GM21528 (cell line): ENCODE measurements at regions not wholly inside any gene's neighbourhood (a gene's known extent, or its start where the extent isn't known, plus 50 kb on each side); places are given as distances from the start of the nearest gene placed in this dataset.

Experiments used
- ATAC-seq: cut with Tn5 transposase; IDR thresholded peaks from one replicate; pipeline ENCODE4 v1.9.1; 2021; ENCODE audit warnings: mild to moderate bottlenecking, moderate library complexity; ENCODE audit not compliant: unreplicated experiment, low FRiP score

GRCh38 chr6:2507016-2507415 lies 243.7 kb downstream of the MYLK4 start:
- no peak for ATAC-seq

DNA sequence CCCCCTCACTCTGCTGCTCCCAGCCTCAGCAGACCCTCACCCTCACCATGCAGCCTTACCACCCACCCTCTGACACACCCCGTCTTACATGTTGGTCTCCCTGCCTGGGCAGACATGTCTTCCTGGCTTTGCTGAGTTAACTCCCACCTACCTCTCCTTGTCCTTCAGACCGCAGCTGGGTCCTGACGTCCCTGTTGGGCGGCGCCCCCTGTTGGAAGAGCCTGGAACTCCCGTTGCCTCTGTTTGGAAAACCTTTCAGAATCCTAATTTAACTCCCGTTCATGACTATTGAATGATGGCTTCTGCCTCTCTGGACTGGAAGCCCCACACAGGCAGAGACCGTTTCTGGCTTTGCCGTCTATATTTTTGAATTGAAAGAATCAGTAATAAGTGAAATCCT lies 245.1 kb downstream of the MYLK4 start:
- ATAC-seq = no peak

DNA sequence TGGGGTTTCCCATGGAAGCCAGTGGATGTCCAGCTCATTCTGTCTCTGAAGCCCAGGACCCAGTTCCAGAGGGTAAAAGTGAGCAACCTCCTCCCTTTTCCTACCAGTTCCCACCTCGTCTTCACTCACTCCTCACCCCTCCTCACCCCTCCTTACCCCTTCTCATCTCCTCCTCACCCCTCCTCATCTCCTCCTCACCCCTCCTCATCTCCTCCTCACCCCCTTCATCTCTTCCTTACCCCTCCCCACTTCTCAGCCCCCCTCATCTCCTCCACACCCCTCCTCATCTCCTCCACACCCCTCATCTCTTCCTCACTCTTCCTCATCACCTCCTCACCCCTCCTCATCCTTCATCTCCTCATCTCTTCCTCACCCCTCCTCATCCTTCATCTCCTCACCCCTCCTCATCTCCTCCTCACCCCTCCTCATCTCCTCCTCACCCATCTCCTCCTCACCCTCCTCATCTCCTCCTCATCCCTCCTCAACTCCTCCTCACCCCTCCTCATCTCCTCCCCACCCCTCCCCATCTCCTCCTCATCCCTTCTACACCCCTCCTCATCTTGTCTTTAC lies 246.1 kb downstream of the MYLK4 start:
- no peak for ATAC-seq

DNA sequence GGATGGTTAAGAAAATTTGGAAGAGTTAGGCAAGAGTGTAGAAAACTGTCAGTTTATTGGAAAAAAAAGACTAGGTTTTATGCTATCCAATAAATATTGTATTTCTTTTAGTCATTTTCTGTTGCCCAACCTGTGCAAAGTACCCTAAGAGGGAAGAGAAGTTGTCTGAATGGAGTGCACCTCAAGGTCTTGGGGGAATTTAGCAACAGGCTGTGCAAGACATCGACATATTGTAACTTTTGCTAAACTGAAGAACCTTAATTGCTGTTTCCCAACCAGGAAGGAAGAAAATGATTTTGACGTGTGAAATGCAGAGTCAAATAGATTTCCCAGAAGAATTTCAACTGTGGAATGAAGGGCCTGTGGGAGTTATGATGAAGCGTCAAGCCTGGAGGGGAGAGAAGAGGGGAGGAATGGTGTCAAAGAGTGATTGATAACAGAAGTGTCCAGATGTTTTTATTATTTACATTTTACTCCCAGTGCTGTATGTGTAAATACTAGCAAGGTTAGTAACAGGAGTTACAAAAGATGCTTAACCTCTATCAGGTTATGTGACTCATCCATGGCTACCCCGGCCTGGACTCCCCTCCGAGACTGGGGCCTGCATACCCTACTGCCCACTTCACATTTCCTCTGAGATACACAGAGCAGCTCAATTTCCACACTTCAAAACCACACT lies 246.8 kb downstream of the MYLK4 start:
- ATAC-seq = no peak

- ATAC-seq = no peak
These were observed 247.6 kb downstream of the MYLK4 start for GRCh38 chr6:2502998-2503674.

- ATAC-seq = no peak
These were observed 248.4 kb downstream of the MYLK4 start for GRCh38 chr6:2502096-2502997.

- no peak for ATAC-seq
These were observed 252.6 kb downstream of the MYLK4 start for GRCh38 chr6:2497922-2498623.

GRCh38 chr6:2496291-2496690 lies 250.9 kb upstream of the GMDS start:
- ATAC-seq = no peak

- ATAC-seq = no peak
These were observed 247.5 kb upstream of the GMDS start for GRCh38 chr6:2492686-2493523.

GRCh38 chr6:2491137-2491536 lies 245.7 kb upstream of the GMDS start:
- ATAC-seq = no peak

DNA sequence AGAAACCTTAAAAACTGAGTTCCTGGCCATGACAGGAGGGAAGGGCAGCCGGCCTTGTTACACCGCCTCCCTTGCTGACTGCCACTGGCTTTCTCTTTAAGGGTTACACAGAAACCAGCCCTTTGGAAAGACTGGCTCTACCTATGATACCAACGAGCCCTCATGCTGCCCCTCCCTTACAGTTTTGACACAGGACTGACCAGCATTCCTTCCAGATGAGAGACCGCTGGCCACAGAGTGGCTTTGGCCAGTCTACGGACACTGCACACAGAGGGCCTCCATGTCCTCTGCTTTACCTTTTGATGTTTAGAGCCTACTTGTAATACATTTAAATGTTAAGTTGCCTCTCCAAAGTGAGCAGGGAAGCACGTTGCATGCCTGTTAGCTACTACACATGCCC lies 243.2 kb upstream of the GMDS start:
- ATAC-seq = no peak

- ATAC-seq = no peak
These were observed 239.7 kb upstream of the GMDS start for GRCh38 chr6:2485116-2485515.

- no peak for ATAC-seq
These were observed 237.4 kb upstream of the GMDS start for GRCh38 chr6:2482773-2483172.

GRCh38 chr6:2481307-2481706 lies 235.9 kb upstream of the GMDS start:
- ATAC-seq = no peak

GRCh38 chr6:2480267-2480966 lies 235.0 kb upstream of the GMDS start:
- ATAC-seq = no peak

- ATAC-seq = no peak
These were observed 232.8 kb upstream of the GMDS start for GRCh38 chr6:2478200-2478599.

- ATAC-seq = no peak
These were observed 232.3 kb upstream of the GMDS start for GRCh38 chr6:2477666-2478065.

GRCh38 chr6:2477250-2477649 lies 231.8 kb upstream of the GMDS start:
- no peak for ATAC-seq

DNA sequence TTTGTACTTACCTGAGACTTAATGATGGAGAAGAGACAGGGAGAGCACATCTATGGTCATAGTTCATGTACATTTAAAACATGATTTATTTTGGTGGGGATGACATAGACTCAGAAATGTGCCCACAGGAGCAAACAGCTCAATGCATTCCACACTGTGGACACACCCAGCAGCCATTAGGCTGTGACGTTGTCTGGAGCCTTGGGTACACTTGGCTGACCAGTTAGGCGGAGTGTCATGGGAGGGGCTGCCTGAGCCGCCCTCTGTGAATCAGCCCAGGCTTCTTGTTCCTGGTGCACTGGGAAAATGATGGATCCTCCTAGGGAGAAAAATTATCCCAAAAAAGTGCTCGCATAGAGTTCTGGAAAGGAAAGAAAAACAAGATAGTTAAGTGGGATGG lies 231.0 kb upstream of the GMDS start:
- no peak for ATAC-seq
